PFSK-1 (cell line): ENCODE measurements at regions not wholly inside any gene's neighbourhood (a gene's known extent, or its start where the extent isn't known, plus 50 kb on each side); places are given as distances from the start of the nearest gene placed in this dataset.

Source experiments
- POLR2AphosphoS5 ChIP-seq: IDR thresholded peaks from 2 replicates; pipeline ENCODE4 v1.6.1; 2012; ENCODE audit warnings: low read depth, mild to moderate bottlenecking, control low read depth, low read length, moderate library complexity
- TAF1 ChIP-seq: IDR thresholded peaks from 2 replicates; pipeline ENCODE4 v1.6.1; 2012; ENCODE audit warnings: low read length, control low read depth, borderline replicate concordance; ENCODE audit not compliant: insufficient read depth
- TF ChIP-seq, protein P1 (sequence below), 2 experiments: IDR thresholded peaks; 2 replicates each; pipeline versions ENCODE4 v1.6.1 to v1.8.0; 2011 to 2012; ENCODE audit warnings: low read depth in 2 of 2, low read length in 2 of 2, control low read depth in 1 of 2, inconsistent platforms in 1 of 2, mild to moderate bottlenecking in 1 of 2, moderate library complexity in 1 of 2; ENCODE audit not compliant: insufficient read depth in 1 of 2

DNA sequence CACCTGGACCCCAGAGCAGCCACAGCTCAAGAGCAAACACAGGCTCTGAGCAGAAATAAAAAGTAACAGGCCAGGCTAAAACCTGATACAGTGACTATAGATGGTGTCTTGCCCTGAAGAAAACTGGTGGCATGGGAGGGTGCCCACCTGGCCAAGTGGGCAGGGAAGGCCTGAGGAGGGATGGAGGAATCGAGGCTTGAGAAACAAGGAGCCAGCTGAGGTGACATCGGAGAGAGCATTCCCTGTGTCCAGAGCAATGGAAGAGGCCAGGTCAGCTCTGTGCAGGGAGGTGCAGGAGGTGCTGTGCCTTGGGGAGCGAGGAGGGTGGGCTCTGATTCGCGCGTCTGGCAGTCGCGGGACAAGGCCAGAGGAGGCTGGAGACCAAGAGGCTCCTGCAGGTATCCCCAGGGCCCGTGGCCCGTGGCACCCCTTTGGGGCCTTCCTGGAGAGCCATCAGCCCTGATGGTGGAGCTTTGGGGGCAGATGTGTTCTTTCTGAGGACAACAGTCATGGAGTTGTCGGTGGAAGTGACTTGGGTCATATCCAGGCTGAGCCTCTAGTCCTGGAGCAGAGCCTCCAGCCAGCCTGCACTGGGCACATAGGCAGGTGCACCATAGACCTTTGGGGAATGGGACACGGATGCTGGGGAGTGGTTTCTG is 56.1 kb downstream of the PLXNA1 start:
- no peak for TF ChIP-seq POLR2AphosphoS5
- TF ChIP-seq TAF1 = no peak
- TF ChIP-seq, protein P1, sequence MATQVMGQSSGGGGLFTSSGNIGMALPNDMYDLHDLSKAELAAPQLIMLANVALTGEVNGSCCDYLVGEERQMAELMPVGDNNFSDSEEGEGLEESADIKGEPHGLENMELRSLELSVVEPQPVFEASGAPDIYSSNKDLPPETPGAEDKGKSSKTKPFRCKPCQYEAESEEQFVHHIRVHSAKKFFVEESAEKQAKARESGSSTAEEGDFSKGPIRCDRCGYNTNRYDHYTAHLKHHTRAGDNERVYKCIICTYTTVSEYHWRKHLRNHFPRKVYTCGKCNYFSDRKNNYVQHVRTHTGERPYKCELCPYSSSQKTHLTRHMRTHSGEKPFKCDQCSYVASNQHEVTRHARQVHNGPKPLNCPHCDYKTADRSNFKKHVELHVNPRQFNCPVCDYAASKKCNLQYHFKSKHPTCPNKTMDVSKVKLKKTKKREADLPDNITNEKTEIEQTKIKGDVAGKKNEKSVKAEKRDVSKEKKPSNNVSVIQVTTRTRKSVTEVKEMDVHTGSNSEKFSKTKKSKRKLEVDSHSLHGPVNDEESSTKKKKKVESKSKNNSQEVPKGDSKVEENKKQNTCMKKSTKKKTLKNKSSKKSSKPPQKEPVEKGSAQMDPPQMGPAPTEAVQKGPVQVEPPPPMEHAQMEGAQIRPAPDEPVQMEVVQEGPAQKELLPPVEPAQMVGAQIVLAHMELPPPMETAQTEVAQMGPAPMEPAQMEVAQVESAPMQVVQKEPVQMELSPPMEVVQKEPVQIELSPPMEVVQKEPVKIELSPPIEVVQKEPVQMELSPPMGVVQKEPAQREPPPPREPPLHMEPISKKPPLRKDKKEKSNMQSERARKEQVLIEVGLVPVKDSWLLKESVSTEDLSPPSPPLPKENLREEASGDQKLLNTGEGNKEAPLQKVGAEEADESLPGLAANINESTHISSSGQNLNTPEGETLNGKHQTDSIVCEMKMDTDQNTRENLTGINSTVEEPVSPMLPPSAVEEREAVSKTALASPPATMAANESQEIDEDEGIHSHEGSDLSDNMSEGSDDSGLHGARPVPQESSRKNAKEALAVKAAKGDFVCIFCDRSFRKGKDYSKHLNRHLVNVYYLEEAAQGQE (IDR thresholded peaks at IDR 0.05; ENCODE audit: insufficient read depth in 1 of 2, low read depth in 2 of 2, low read length in 2 of 2) = no peak
